Lung (tissue), 11 donors: ENCODE measurements at regions not wholly inside any gene's neighbourhood (a gene's known extent, or its start where the extent isn't known, plus 50 kb on each side); places are given as distances from the start of the nearest gene placed in this dataset.

Source experiments
- ATAC-seq: fragments of 200-7000 bp; cut with Tn5 transposase; one replicate; pipeline ENCODE4 v1.9.1; 2020; ENCODE audit warnings: moderate number of reproducible peaks; ENCODE audit not compliant: insufficient read depth, low FRiP score
- DNase-seq, 3 donors: peaks; one replicate each; pipeline ENCODE4 v3.0.0-alpha.2; 2013 to 2017
- H3K27ac ChIP-seq, 2 donors: one replicate each; pipeline ENCODE4 v1.5.1; 2013; ENCODE audit warnings: mild to moderate bottlenecking in 2 of 2, moderate library complexity in 2 of 2, control low read depth in 1 of 2, inconsistent platforms in 1 of 2, low read depth in 1 of 2, low read length in 1 of 2
- H3K27me3 ChIP-seq, 3 donors: one replicate each; pipeline ENCODE4 v1.5.1; 2013; ENCODE audit warnings: low read length in 2 of 3; ENCODE audit not compliant: control insufficient read depth in 3 of 3, insufficient read depth in 3 of 3
- H3K36me3 ChIP-seq, 4 donors: one replicate each; pipeline ENCODE4 v1.5.1; 2013; ENCODE audit warnings: low read length in 4 of 4, mild to moderate bottlenecking in 1 of 4, moderate library complexity in 1 of 4; ENCODE audit not compliant: control insufficient read depth in 4 of 4, insufficient read depth in 4 of 4
- H3K4me1 ChIP-seq, 5 donors: one replicate each; pipeline ENCODE4 v1.5.1; 2013; ENCODE audit warnings: low read length in 5 of 5, mild to moderate bottlenecking in 2 of 5, moderate library complexity in 1 of 5; ENCODE audit not compliant: control insufficient read depth in 5 of 5, insufficient read depth in 5 of 5
- H3K4me3 ChIP-seq: one replicate; pipeline ENCODE4 v1.5.1; 2013; ENCODE audit warnings: mild to moderate bottlenecking, control low read depth, moderate library complexity
- H3K9ac ChIP-seq, 2 donors: one replicate each; pipeline ENCODE4 v1.5.1; 2013; ENCODE audit warnings: low read length in 2 of 2, control low read depth in 1 of 2; ENCODE audit not compliant: insufficient read depth in 1 of 2
- H3K9me3 ChIP-seq, 4 donors: one replicate each; pipeline ENCODE4 v1.5.1; 2013; ENCODE audit warnings: low read length in 3 of 4, mild to moderate bottlenecking in 1 of 4, moderate library complexity in 1 of 4; ENCODE audit not compliant: control insufficient read depth in 4 of 4, insufficient read depth in 3 of 4
- CTCF ChIP-seq: IDR thresholded peaks from 2 replicates; pipeline ENCODE4 v1.5.1; 2012; ENCODE audit warnings: mild to moderate bottlenecking; ENCODE audit errors: control extremely low read depth, extremely low read depth
- WGBS, 2 donors: extraction: QIAGEN DNeasy Blood & Tissue Kit; methylation state at CpG; one replicate each; pipeline ENCODE4 v1.1.7; 2013; 5-methylcytosine and 5-hydroxymethylcytosine counted together
- donor health status: control.
- donor health status: control.
- donor health status: Bipolar disorder and iron deficiency.
- donor health status: healthy.
- donor health status: DM: yes; HTN: yes; CAD: no.

- no peak for DNase-seq
These were observed 94.0 kb upstream of the RBPJ start for GRCh38 chr4:26226629-26227376.

GRCh38 chr4:26227601-26228229 is 93.1 kb upstream of the RBPJ start:
- 81 to 91% methylated on average over 15 of the region's 15 CpGs for WGBS, 2 donors
- Histone ChIP-seq H3K36me3 (no peaks in the 10 kb centered on the region), H3K27ac (no peak overlapping the region), H3K27me3 (no peaks in the 10 kb centered on the region), H3K9ac (peak overlapping the region in 1 of 2 donors; percentile 40), H3K4me3 (no peak overlapping the region), H3K9me3 (no peaks in the 10 kb centered on the region), H3K4me1 (peaks cover 0 to 18% (median 0%) of the 10 kb centered on the region in 5 donors)
- DNase-seq (peak; percentile 82 to 94 (median 86)), ATAC-seq (no peak)
- TF ChIP-seq CTCF, result no peak

More at GRCh38 chr4:26226629-26227376, 94.0 kb upstream of the RBPJ start:
- ATAC-seq, result no peak
- Histone ChIP-seq H3K27me3 (no peaks in the 10 kb centered on the region), H3K27ac (no peak overlapping the region), H3K9ac (no peak overlapping the region), H3K4me1 (peaks cover 0 to 18% (median 0%) of the 10 kb centered on the region in 5 donors), H3K36me3 (no peaks in the 10 kb centered on the region), H3K4me3 (no peak overlapping the region), H3K9me3 (no peaks in the 10 kb centered on the region)
- WGBS, 2 donors, result 70 to 88% methylated on average over 5 of the region's 5 CpGs
- no peak for TF ChIP-seq CTCF

- no peaks in the 10 kb centered on the region for H3K36me3 ChIP-seq
- no peak overlapping the region for H3K27ac ChIP-seq
- peaks cover 0 to 18% (median 0%) of the 10 kb centered on the region in 5 donors for H3K4me1 ChIP-seq
- WGBS, 2 donors, result 97 to 100% methylated on average over 2 of the region's 2 CpGs
- DNase-seq (no peak), ATAC-seq (no peak)
- no peaks in the 10 kb centered on the region for H3K9me3 ChIP-seq
- TF ChIP-seq CTCF, result no peak
- H3K4me3 ChIP-seq, result no peak overlapping the region
- H3K9ac ChIP-seq, result peak overlapping the region in 1 of 2 donors; percentile 13
- no peaks in the 10 kb centered on the region for H3K27me3 ChIP-seq
These were observed 91.9 kb upstream of the RBPJ start for GRCh38 chr4:26228883-26229282.
